Fibroblast of lung (primary cell): ENCODE measurements at regions not wholly inside any gene's neighbourhood (a gene's known extent, or its start where the extent isn't known, plus 50 kb on each side); places are given as distances from the start of the nearest gene placed in this dataset.

Source experiments
- EZH2 ChIP-seq: IDR thresholded peaks from 2 replicates; pipeline ENCODE4 v1.5.1; 2012; ENCODE audit warnings: low read length, control low read depth, mild to moderate bottlenecking; ENCODE audit errors: missing control alignments
- TF ChIP-seq, protein P1 (sequence below), 2 donors: IDR thresholded peaks in 1 of 2; conservative IDR thresholded peaks in 1 of 2; 1 replicate in 1 of 2; 2 replicates in 1 of 2; pipeline ENCODE4 v1.5.1; 2011 to 2012; ENCODE audit warnings: low read length in 2 of 2, control low read depth in 1 of 2, inconsistent platforms in 1 of 2, low read depth in 1 of 2, mild to moderate bottlenecking in 1 of 2

DNA sequence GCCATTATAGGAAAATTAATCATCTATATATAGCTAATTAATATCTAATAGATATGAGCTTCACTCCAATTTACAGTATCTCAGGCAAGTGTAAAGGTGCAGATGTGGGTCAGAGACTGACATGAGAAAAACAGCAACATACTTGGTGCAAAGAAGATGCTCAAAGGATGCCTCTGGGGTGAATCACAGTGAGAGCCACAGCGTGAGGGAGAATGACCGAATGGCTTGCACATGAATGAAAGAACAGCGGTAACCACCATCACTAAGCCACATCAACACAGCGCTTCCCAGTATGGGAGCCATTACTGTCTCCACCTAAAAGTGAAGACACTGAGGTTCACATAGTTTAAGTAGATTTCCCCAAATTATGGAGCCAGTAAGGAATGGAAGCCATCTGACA, 423.4 kb upstream of the ID2 start:
- TF ChIP-seq, protein P1, sequence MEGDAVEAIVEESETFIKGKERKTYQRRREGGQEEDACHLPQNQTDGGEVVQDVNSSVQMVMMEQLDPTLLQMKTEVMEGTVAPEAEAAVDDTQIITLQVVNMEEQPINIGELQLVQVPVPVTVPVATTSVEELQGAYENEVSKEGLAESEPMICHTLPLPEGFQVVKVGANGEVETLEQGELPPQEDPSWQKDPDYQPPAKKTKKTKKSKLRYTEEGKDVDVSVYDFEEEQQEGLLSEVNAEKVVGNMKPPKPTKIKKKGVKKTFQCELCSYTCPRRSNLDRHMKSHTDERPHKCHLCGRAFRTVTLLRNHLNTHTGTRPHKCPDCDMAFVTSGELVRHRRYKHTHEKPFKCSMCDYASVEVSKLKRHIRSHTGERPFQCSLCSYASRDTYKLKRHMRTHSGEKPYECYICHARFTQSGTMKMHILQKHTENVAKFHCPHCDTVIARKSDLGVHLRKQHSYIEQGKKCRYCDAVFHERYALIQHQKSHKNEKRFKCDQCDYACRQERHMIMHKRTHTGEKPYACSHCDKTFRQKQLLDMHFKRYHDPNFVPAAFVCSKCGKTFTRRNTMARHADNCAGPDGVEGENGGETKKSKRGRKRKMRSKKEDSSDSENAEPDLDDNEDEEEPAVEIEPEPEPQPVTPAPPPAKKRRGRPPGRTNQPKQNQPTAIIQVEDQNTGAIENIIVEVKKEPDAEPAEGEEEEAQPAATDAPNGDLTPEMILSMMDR (conservative IDR thresholded peaks at IDR 0.05 in 1 of 2, IDR thresholded peaks at IDR 0.05 in 1 of 2; ENCODE audit: low read depth in 1 of 2, low read length in 2 of 2): no peak
- no peak for TF ChIP-seq EZH2
